ENCODE measurements at regions not wholly inside any gene's neighbourhood (a gene's known extent, or its start where the extent isn't known, plus 50 kb on each side); places are given as distances from the start of the nearest gene placed in this dataset.

- H3K27ac ChIP-seq = peak overlapping the region; percentile 90
- TF ChIP-seq CTCF (conservative IDR thresholded peaks at IDR 0.05) = no peak
Observed at GRCh38 chr11:129277198-129277843, 85.2 kb upstream of the ARHGAP32 start.

GRCh38 chr11:129275828-129276227 is 83.7 kb upstream of the ARHGAP32 start:
- H3K27ac ChIP-seq = peak overlapping the region; percentile 90
- no peak for TF ChIP-seq CTCF (conservative IDR thresholded peaks at IDR 0.05)

GRCh38 chr11:129273944-129274711 is 82.0 kb upstream of the ARHGAP32 start:
- no peak for TF ChIP-seq CTCF (conservative IDR thresholded peaks at IDR 0.05)
- H3K27ac ChIP-seq = peak overlapping the region; percentile 90

GRCh38 chr11:129273322-129273721 is 81.2 kb upstream of the ARHGAP32 start:
- H3K27ac ChIP-seq = peak overlapping the region; percentile 90
- TF ChIP-seq CTCF (conservative IDR thresholded peaks at IDR 0.05) = no peak

GRCh38 chr11:129271030-129271429 is 78.9 kb upstream of the ARHGAP32 start:
- H3K27ac ChIP-seq = no peak overlapping the region
- TF ChIP-seq CTCF (conservative IDR thresholded peaks at IDR 0.05) = no peak

GRCh38 chr11:129270446-129270845 is 78.3 kb upstream of the ARHGAP32 start:
- TF ChIP-seq CTCF (conservative IDR thresholded peaks at IDR 0.05) = no peak
- H3K27ac ChIP-seq = no peak overlapping the region

- H3K27ac ChIP-seq = no peak overlapping the region
- no peak for TF ChIP-seq CTCF (conservative IDR thresholded peaks at IDR 0.05)
Observed at GRCh38 chr11:129268371-129268770, 76.2 kb upstream of the ARHGAP32 start.

Data from VCaP (cell line).